H1 (cell line): ENCODE measurements at regions not wholly inside any gene's neighbourhood (a gene's known extent, or its start where the extent isn't known, plus 50 kb on each side); places are given as distances from the start of the nearest gene placed in this dataset.

Source experiments
- CTCF ChIA-PET: fragments of 300-600 bp; sonication (Branson Sonifier 250); formaldehyde crosslinking; loops from one replicate; lab custom pipeline; 2021; ENCODE audit not compliant: partially characterized antibody; lab: Charles Lee
- POLR2A ChIA-PET: fragments of 300-600 bp; sonication (Branson Sonifier 250); formaldehyde crosslinking; loops from one replicate; lab custom pipeline; 2021; ENCODE audit warnings: inconsistent platforms; ENCODE audit not compliant: partially characterized antibody; lab: Charles Lee
- DNase-seq, 2 experiments: peaks; one replicate each; pipeline versions ENCODE4 v3.0.0 to v3.0.0-alpha.2; 2010 to 2022; ENCODE audit warnings: low spot score in 2 of 2, low read depth in 1 of 2, mixed read lengths in 1 of 2
- FAIRE-seq: peaks from 2 replicates; lab custom pipeline; 2011; peaks lifted over from hg19 to GRCh38; lab: Jason Lieb, UNC
- H2AFZ ChIP-seq: 2 replicates; pipeline ENCODE4 v1.8.1; 2012; ENCODE audit warnings: low read length, inconsistent platforms
- H2AK5ac ChIP-seq: 2 replicates; pipeline ENCODE4 v1.6.1; 2013; ENCODE audit warnings: low read depth, low read length
- H2BK120ac ChIP-seq: replicated peaks from 2 replicates; pipeline ENCODE3; 2013; ENCODE audit warnings: low read depth, low read length, inconsistent platforms
- H2BK12ac ChIP-seq: 2 replicates; pipeline ENCODE4 v1.6.1; 2013; ENCODE audit warnings: low read depth, low read length
- H2BK15ac ChIP-seq: 2 replicates; pipeline ENCODE4 v1.6.1; 2013; ENCODE audit warnings: low read length
- H2BK20ac ChIP-seq: 2 replicates; pipeline ENCODE4 v1.6.1; 2013; ENCODE audit warnings: low read length
- H2BK5ac ChIP-seq: 2 replicates; pipeline ENCODE4 v1.6.1; 2013; ENCODE audit warnings: low read depth, low read length
- H3K14ac ChIP-seq: 2 replicates; pipeline ENCODE4 v1.6.1; 2013; ENCODE audit warnings: inconsistent platforms; ENCODE audit not compliant: insufficient read length
- H3K18ac ChIP-seq: 2 replicates; pipeline ENCODE4 v1.6.1; 2013; ENCODE audit warnings: low read length; ENCODE audit errors: extremely low read depth
- H3K23ac ChIP-seq: 2 replicates; pipeline ENCODE4 v1.6.1; 2013; ENCODE audit warnings: inconsistent platforms; ENCODE audit not compliant: insufficient read length
- H3K23me2 ChIP-seq: 2 replicates; pipeline ENCODE4 v1.6.1; 2013; ENCODE audit warnings: low read depth, low read length
- H3K27ac ChIP-seq: 2 replicates; pipeline ENCODE4 v1.6.1; 2011; ENCODE audit warnings: low read depth, low read length, inconsistent platforms
- H3K27me3 ChIP-seq, 4 experiments: replicated peaks in 1 of 4; 1 replicate in 1 of 4; 2 replicates in 3 of 4; pipeline versions ENCODE4 v1.6.1 to v1.8.1; 2011 to 2013; ENCODE audit warnings: low read length in 3 of 4, mild to moderate bottlenecking in 3 of 4, inconsistent platforms in 2 of 4, mixed read lengths in 2 of 4, moderate library complexity in 1 of 4; ENCODE audit not compliant: control insufficient read depth in 3 of 4, insufficient read depth in 3 of 4; ENCODE audit errors: extremely low read depth in 1 of 4
- H3K36me3 ChIP-seq, 4 experiments: 2 replicates each; pipeline versions ENCODE4 v1.6.1 to v1.8.1; 2011 to 2013; ENCODE audit warnings: mild to moderate bottlenecking in 4 of 4, low read length in 3 of 4, moderate library complexity in 2 of 4, control low read depth in 1 of 4, inconsistent platforms in 1 of 4; ENCODE audit not compliant: insufficient read depth in 4 of 4, control insufficient read depth in 2 of 4
- H3K4ac ChIP-seq: replicated peaks from 2 replicates; pipeline ENCODE3; 2013; ENCODE audit warnings: low read length, low read depth, mixed read lengths, inconsistent platforms; ENCODE audit not compliant: insufficient read length
- H3K4me1 ChIP-seq, 4 experiments: replicated peaks in 1 of 4; 1 replicate in 1 of 4; 2 replicates in 3 of 4; pipeline versions ENCODE4 v1.6.1 to v1.8.1; 2011 to 2013; ENCODE audit warnings: low read length in 3 of 4, inconsistent platforms in 2 of 4, mixed read lengths in 1 of 4; ENCODE audit not compliant: insufficient read depth in 4 of 4, control insufficient read depth in 3 of 4
- H3K4me2 ChIP-seq, 2 experiments: 2 replicates each; pipeline versions ENCODE4 v1.6.1 to v1.8.1; 2011 to 2013; ENCODE audit warnings: low read depth in 2 of 2, low read length in 2 of 2, control low read depth in 1 of 2, inconsistent platforms in 1 of 2, mild to moderate bottlenecking in 1 of 2; ENCODE audit not compliant: insufficient read depth in 1 of 2
- H3K4me3 ChIP-seq, 4 experiments: fragments of 200-600, 300-600 bp in 1 of 4; sonication (generic), shearing (Covaris generic), sonication (Bioruptor Twin) in 1 of 4; 2 replicates each; pipeline versions ENCODE4 v1.5.1 to v1.8.1; 2011 to 2016; ENCODE audit warnings: low read length in 4 of 4, low read depth in 3 of 4, control low read depth in 2 of 4, inconsistent platforms in 2 of 4, mild to moderate bottlenecking in 2 of 4, mixed read lengths in 1 of 4, moderate library complexity in 1 of 4; ENCODE audit not compliant: insufficient read depth in 2 of 4; ENCODE audit errors: extremely low read depth in 1 of 4
- H3K56ac ChIP-seq: replicated peaks from 2 replicates; pipeline ENCODE3; 2013; ENCODE audit warnings: low read depth, mild to moderate bottlenecking, mixed read lengths, low read length, inconsistent platforms; ENCODE audit not compliant: insufficient read length
- H3K79me1 ChIP-seq: 2 replicates; pipeline ENCODE4 v1.6.1; 2013; ENCODE audit warnings: low read depth, low read length, control low read depth
- H3K79me2 ChIP-seq, 2 experiments: 2 replicates each; pipeline versions ENCODE4 v1.6.1 to v1.8.1; 2012 to 2013; ENCODE audit warnings: low read length in 2 of 2, mild to moderate bottlenecking in 2 of 2, inconsistent platforms in 1 of 2; ENCODE audit not compliant: insufficient read depth in 2 of 2, control insufficient read depth in 1 of 2
- H3K9ac ChIP-seq, 4 experiments: replicated peaks in 1 of 4; 1 replicate in 1 of 4; 2 replicates in 3 of 4; pipeline versions ENCODE4 v1.6.1 to v1.8.1; 2011 to 2013; ENCODE audit warnings: low read depth in 3 of 4, low read length in 3 of 4, control low read depth in 2 of 4, mild to moderate bottlenecking in 2 of 4, moderate library complexity in 2 of 4, inconsistent platforms in 1 of 4; ENCODE audit errors: extremely low read depth in 1 of 4
- H3K9me3 ChIP-seq, 2 experiments: 2 replicates each; pipeline versions ENCODE4 v1.6.1 to v1.8.1; 2012 to 2013; ENCODE audit warnings: mild to moderate bottlenecking in 2 of 2, moderate library complexity in 2 of 2, control low read depth in 1 of 2, inconsistent platforms in 1 of 2, low read depth in 1 of 2, low read length in 1 of 2, mixed read lengths in 1 of 2; ENCODE audit not compliant: insufficient read depth in 2 of 2
- H4K20me1 ChIP-seq, 2 experiments: replicated peaks in 1 of 2; 2 replicates each; pipeline versions ENCODE3 to v1.8.1; 2011 to 2013; ENCODE audit warnings: inconsistent platforms in 2 of 2, low read length in 2 of 2, mild to moderate bottlenecking in 1 of 2; ENCODE audit not compliant: insufficient read depth in 2 of 2, control insufficient read depth in 1 of 2
- H4K5ac ChIP-seq: 2 replicates; pipeline ENCODE4 v1.6.1; 2013; ENCODE audit warnings: low read length, low read depth, mixed read lengths, inconsistent platforms; ENCODE audit not compliant: insufficient read length
- H4K8ac ChIP-seq: 2 replicates; pipeline ENCODE4 v1.8.0; 2013; ENCODE audit warnings: mild to moderate bottlenecking, moderate library complexity, low read length, inconsistent platforms; ENCODE audit not compliant: insufficient read depth; ENCODE audit errors: extremely low read depth
- H4K91ac ChIP-seq: replicated peaks from 2 replicates; pipeline ENCODE3; 2013; ENCODE audit warnings: low read length, mixed read lengths, inconsistent platforms; ENCODE audit not compliant: insufficient read length
- ATF3 ChIP-seq: IDR thresholded peaks from 2 replicates; pipeline ENCODE4 v1.6.1; 2011; ENCODE audit warnings: low read depth, mild to moderate bottlenecking, low read length; ENCODE audit not compliant: insufficient read depth
- BACH1 ChIP-seq: IDR thresholded peaks from 2 replicates; pipeline ENCODE4 v1.6.1; 2012; ENCODE audit warnings: low read length, improper control_type of control experiment
- CTCF ChIP-seq, 3 experiments: IDR thresholded peaks; 1 replicate in 2 of 3; 2 replicates in 1 of 3; pipeline versions ENCODE4 v1.5.1 to v1.6.1; 2011; ENCODE audit warnings: low read length in 3 of 3, mild to moderate bottlenecking in 3 of 3, inconsistent platforms in 2 of 3, low read depth in 1 of 3, moderate library complexity in 1 of 3; ENCODE audit not compliant: insufficient read depth in 1 of 3; ENCODE audit errors: control extremely low read depth in 1 of 3
- GABPA ChIP-seq: IDR thresholded peaks from 2 replicates; pipeline ENCODE4 v1.6.1; 2011; ENCODE audit warnings: mild to moderate bottlenecking, low read length, moderate library complexity, borderline replicate concordance; ENCODE audit not compliant: insufficient read depth
- GTF2F1 ChIP-seq: IDR thresholded peaks from 2 replicates; pipeline ENCODE4 v1.6.1; 2012; ENCODE audit warnings: low read depth, low read length, improper control_type of control experiment, borderline replicate concordance
- KDM4A ChIP-seq: IDR thresholded peaks from one replicate; pipeline ENCODE4 v1.7.1; 2012; ENCODE audit warnings: low read depth, mild to moderate bottlenecking, moderate library complexity, low read length, inconsistent platforms; ENCODE audit not compliant: severe bottlenecking
- POLR2A ChIP-seq, 2 experiments: IDR thresholded peaks; 1 replicate in 1 of 2; 2 replicates in 1 of 2; pipeline ENCODE4 v1.6.1; 2011; ENCODE audit warnings: low read depth in 2 of 2, low read length in 2 of 2, mild to moderate bottlenecking in 2 of 2; ENCODE audit errors: control extremely low read depth in 1 of 2
- SAP30 ChIP-seq: fragments of 300-600 bp; sonication (generic); IDR thresholded peaks from 2 replicates; pipeline ENCODE4 v1.7.1; 2012; ENCODE audit warnings: low read length, moderate library complexity, mild to moderate bottlenecking, inconsistent platforms; ENCODE audit not compliant: insufficient read depth, insufficient replicate concordance
- SP1 ChIP-seq: IDR thresholded peaks from 2 replicates; pipeline ENCODE4 v1.6.1; 2011; ENCODE audit warnings: low read depth, low read length
- TAF7 ChIP-seq: optimal IDR thresholded peaks from 2 replicates; pipeline ENCODE3; 2011; ENCODE audit warnings: low read depth, mild to moderate bottlenecking, inconsistent platforms, low read length, moderate library complexity, borderline replicate concordance
- WGBS, 2 experiments: shearing (Covaris generic) in 1 of 2; methylation state at CpG; one replicate each; pipeline versions ENCODE4 v1.1.6 to v1.1.7; 2013 to 2015; ENCODE audit warnings: low lambda C conversion rate in 2 of 2, mixed read lengths in 2 of 2, inconsistent platforms in 1 of 2, low coverage in 1 of 2, missing lambda C conversion rate in 1 of 2; ENCODE audit not compliant: insufficient replicate concordance in 2 of 2, insufficient coverage in 1 of 2, insufficient read length in 1 of 2; ENCODE audit errors: extremely low coverage in 1 of 2, missing lambda C conversion rate in 1 of 2; 5-methylcytosine and 5-hydroxymethylcytosine counted together

GRCh38 chr2:8547284-8548064 is 134.4 kb upstream of the ID2 start:
- no peaks in the 10 kb centered on the region for H4K20me1 ChIP-seq
- no peaks in the 10 kb centered on the region for H3K9me3 ChIP-seq
- H2BK15ac ChIP-seq: no peak overlapping the region
- no peak overlapping the region for H3K9ac ChIP-seq
- H2AFZ ChIP-seq: no peak overlapping the region
- H4K5ac ChIP-seq: no peak overlapping the region
- H4K91ac ChIP-seq: no peak overlapping the region
- no peak overlapping the region for H3K18ac ChIP-seq
- no peak overlapping the region for H2BK12ac ChIP-seq
- no peaks in the 10 kb centered on the region for H3K27me3 ChIP-seq
- H3K4me3 ChIP-seq: no peak overlapping the region
- no peaks in the 10 kb centered on the region; the same call in 1 of the 2 replicates for H3K79me1 ChIP-seq
- H4K8ac ChIP-seq: no peak overlapping the region
- H2AK5ac ChIP-seq: no peak overlapping the region
- H2BK120ac ChIP-seq: no peak overlapping the region
- no peak overlapping the region for H2BK20ac ChIP-seq
- H3K4me1 ChIP-seq: no peaks in the 10 kb centered on the region; a peak in 1 of 7 replicates
- H3K23me2 ChIP-seq: no peaks in the 10 kb centered on the region
- H3K79me2 ChIP-seq: no peaks in the 10 kb centered on the region
- no peak overlapping the region for H3K23ac ChIP-seq
- CTCF ChIA-PET: no interaction called here
- DNase-seq: no peak
- H3K56ac ChIP-seq: no peak overlapping the region
- H3K27ac ChIP-seq: no peak overlapping the region
- no peak overlapping the region for H3K14ac ChIP-seq
- no peak overlapping the region for H3K4me2 ChIP-seq
- POLR2A ChIA-PET: interaction anchor here (0.7 to 1.1 kb wide), 2 partner anchors 27 to 132 kb away, joined by 3 read pairs; no protein-coding TSS in a partner anchor
- FAIRE-seq: no peak
- no peak overlapping the region for H2BK5ac ChIP-seq
- no peak overlapping the region for H3K4ac ChIP-seq
- 92% methylated on average over 18 of the region's 20 CpGs; no CpG with 5 or more reads in 1 of the 2 experiments for WGBS, 2 experiments
- H3K36me3 ChIP-seq: no peaks in the 10 kb centered on the region
- no peak for TF ChIP-seq GABPA
- TF ChIP-seq SAP30: no peak
- no peak for TF ChIP-seq KDM4A
- no peak for TF ChIP-seq TAF7
- no peak for TF ChIP-seq GTF2F1
- TF ChIP-seq POLR2A (IDR thresholded peaks at IDR 0.05; ENCODE audit: control extremely low read depth in 1 of 2, low read depth in 2 of 2, low read length in 2 of 2): no peak
- no peak for TF ChIP-seq CTCF (IDR thresholded peaks at IDR 0.05; ENCODE audit: control extremely low read depth in 1 of 3, insufficient read depth in 1 of 3, low read depth in 1 of 3, low read length in 3 of 3)
- no peak for TF ChIP-seq BACH1
- TF ChIP-seq ATF3: no peak
- no peak for TF ChIP-seq SP1
